Keratinocyte (primary cell): ENCODE measurements at regions not wholly inside any gene's neighbourhood (a gene's known extent, or its start where the extent isn't known, plus 50 kb on each side); places are given as distances from the start of the nearest gene placed in this dataset.

ENCODE experiments used
- EZH2 ChIP-seq: IDR thresholded peaks from one replicate; pipeline ENCODE4 v1.6.1; 2012; ENCODE audit warnings: inconsistent platforms, mild to moderate bottlenecking, low read length, moderate library complexity
- TF ChIP-seq, protein P1 (sequence below), 3 experiments: IDR thresholded peaks in 1 of 3; conservative IDR thresholded peaks in 1 of 3; optimal IDR thresholded peaks in 1 of 3; 2 replicates in 2 of 3; 3 replicates in 1 of 3; pipeline versions ENCODE3 to v1.5.1; 2011; ENCODE audit warnings: low read length in 3 of 3, mild to moderate bottlenecking in 3 of 3, moderate library complexity in 2 of 3, control low read depth in 1 of 3, inconsistent platforms in 1 of 3; ENCODE audit not compliant: insufficient read depth in 2 of 3; ENCODE audit errors: extremely low read depth in 1 of 3

GRCh38 chr1:228818296-228818695, 83.0 kb downstream of the RHOU start:
- no peak for TF ChIP-seq EZH2
- TF ChIP-seq, protein P1, sequence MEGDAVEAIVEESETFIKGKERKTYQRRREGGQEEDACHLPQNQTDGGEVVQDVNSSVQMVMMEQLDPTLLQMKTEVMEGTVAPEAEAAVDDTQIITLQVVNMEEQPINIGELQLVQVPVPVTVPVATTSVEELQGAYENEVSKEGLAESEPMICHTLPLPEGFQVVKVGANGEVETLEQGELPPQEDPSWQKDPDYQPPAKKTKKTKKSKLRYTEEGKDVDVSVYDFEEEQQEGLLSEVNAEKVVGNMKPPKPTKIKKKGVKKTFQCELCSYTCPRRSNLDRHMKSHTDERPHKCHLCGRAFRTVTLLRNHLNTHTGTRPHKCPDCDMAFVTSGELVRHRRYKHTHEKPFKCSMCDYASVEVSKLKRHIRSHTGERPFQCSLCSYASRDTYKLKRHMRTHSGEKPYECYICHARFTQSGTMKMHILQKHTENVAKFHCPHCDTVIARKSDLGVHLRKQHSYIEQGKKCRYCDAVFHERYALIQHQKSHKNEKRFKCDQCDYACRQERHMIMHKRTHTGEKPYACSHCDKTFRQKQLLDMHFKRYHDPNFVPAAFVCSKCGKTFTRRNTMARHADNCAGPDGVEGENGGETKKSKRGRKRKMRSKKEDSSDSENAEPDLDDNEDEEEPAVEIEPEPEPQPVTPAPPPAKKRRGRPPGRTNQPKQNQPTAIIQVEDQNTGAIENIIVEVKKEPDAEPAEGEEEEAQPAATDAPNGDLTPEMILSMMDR (optimal IDR thresholded peaks at IDR 0.05 in 1 of 3, IDR thresholded peaks at IDR 0.05 in 1 of 3, conservative IDR thresholded peaks at IDR 0.05 in 1 of 3; ENCODE audit: extremely low read depth in 1 of 3, insufficient read depth in 2 of 3, low read length in 3 of 3) = no peak
